ENCODE measurements at regions not wholly inside any gene's neighbourhood (a gene's known extent, or its start where the extent isn't known, plus 50 kb on each side); places are given as distances from the start of the nearest gene placed in this dataset.

GRCh38 chr13:70235565-70235964, 127.3 kb upstream of the KLHL1 start:
- TF ChIP-seq CTCF (CRISPR knock-in tag; IDR thresholded peaks at IDR 0.05) (no peak), ZNF629 (CRISPR knock-in tag; conservative IDR thresholded peaks at IDR 0.05) (no peak), ATAD3A (CRISPR knock-in tag; IDR thresholded peaks at IDR 0.05) (no peak), POLR2A (IDR thresholded peaks at IDR 0.05; ENCODE audit: insufficient read depth in 1 of 2, low read depth in 2 of 2, low read length in 2 of 2) (no peak), CHD2 (IDR thresholded peaks at IDR 0.05; ENCODE audit: low read depth, low read length) (no peak), ESRRA (CRISPR knock-in tag; IDR thresholded peaks at IDR 0.05; ENCODE audit: low read depth) (no peak), TEAD3 (CRISPR knock-in tag; optimal IDR thresholded peaks at IDR 0.05; ENCODE audit: borderline replicate concordance) (no peak), HIVEP1 (CRISPR knock-in tag; IDR thresholded peaks at IDR 0.05) (no peak), ZZZ3 (CRISPR knock-in tag; IDR thresholded peaks at IDR 0.05; ENCODE audit: borderline replicate concordance) (no peak)
- TF ChIP-seq, protein P1, sequence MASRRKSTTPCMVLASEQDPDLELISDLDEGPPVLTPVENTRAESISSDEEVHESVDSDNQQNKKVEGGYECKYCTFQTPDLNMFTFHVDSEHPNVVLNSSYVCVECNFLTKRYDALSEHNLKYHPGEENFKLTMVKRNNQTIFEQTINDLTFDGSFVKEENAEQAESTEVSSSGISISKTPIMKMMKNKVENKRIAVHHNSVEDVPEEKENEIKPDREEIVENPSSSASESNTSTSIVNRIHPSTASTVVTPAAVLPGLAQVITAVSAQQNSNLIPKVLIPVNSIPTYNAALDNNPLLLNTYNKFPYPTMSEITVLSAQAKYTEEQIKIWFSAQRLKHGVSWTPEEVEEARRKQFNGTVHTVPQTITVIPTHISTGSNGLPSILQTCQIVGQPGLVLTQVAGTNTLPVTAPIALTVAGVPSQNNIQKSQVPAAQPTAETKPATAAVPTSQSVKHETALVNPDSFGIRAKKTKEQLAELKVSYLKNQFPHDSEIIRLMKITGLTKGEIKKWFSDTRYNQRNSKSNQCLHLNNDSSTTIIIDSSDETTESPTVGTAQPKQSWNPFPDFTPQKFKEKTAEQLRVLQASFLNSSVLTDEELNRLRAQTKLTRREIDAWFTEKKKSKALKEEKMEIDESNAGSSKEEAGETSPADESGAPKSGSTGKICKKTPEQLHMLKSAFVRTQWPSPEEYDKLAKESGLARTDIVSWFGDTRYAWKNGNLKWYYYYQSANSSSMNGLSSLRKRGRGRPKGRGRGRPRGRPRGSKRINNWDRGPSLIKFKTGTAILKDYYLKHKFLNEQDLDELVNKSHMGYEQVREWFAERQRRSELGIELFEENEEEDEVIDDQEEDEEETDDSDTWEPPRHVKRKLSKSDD (CRISPR knock-in tag; IDR thresholded peaks at IDR 0.05; ENCODE audit: low read depth), result no peak
- TF ChIP-seq, protein P2, sequence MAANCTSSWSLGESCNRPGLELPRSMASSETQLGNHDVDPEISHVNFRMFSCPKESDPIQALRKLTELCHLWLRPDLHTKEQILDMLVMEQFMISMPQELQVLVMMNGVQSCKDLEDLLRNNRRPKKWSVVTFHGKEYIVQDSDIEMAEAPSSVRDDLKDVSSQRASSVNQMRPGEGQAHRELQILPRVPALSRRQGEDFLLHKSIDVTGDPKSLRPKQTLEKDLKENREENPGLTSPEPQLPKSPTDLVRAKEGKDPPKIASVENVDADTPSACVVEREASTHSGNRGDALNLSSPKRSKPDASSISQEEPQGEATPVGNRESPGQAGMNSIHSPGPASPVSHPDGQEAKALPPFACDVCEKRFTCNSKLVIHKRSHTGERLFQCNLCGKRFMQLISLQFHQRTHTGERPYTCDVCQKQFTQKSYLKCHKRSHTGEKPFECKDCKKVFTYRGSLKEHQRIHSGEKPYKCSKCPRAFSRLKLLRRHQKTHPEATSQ (CRISPR knock-in tag; IDR thresholded peaks at IDR 0.05; ENCODE audit: borderline replicate concordance), result no peak
